ENCODE measurements at regions not wholly inside any gene's neighbourhood (a gene's known extent, or its start where the extent isn't known, plus 50 kb on each side); places are given as distances from the start of the nearest gene placed in this dataset.
"Not testable (repeated sequence)": the region's sequence is repeated elsewhere in the genome, so short reads cannot be mapped to it uniquely, and the experiment has no call there.

GRCh38 chr17:55990332-55991006 is 162.8 kb upstream of the ANKFN1 start:
- H3K4me3 Mint-ChIP-seq = no peak overlapping the region
- no peaks in the 10 kb centered on the region for H3K27me3 Mint-ChIP-seq
- no peaks in the 10 kb centered on the region for H3K36me3 Mint-ChIP-seq (ENCODE audit: low read depth)
- POLR2A ChIA-PET = no interaction called here
- no peak for DNase-seq
- CTCF ChIA-PET = no interaction called here
- peaks cover 10% of the 10 kb centered on the region for H3K9me3 Mint-ChIP-seq
- H3K27ac Mint-ChIP-seq = no peak overlapping the region
- H3K4me1 Mint-ChIP-seq = no peaks in the 10 kb centered on the region

GRCh38 chr17:55996826-55997225 is 156.4 kb upstream of the ANKFN1 start:
- H3K36me3 Mint-ChIP-seq (ENCODE audit: low read depth) = no peaks in the 10 kb centered on the region
- no peak overlapping the region for H3K4me3 Mint-ChIP-seq
- H3K4me1 Mint-ChIP-seq = peaks cover 7% of the 10 kb centered on the region
- POLR2A ChIA-PET = no interaction called here
- peaks cover 18% of the 10 kb centered on the region for H3K9me3 Mint-ChIP-seq
- H3K27me3 Mint-ChIP-seq = peaks cover 3% of the 10 kb centered on the region
- CTCF ChIA-PET = no interaction called here
- no peak for DNase-seq
- H3K27ac Mint-ChIP-seq = no peak overlapping the region

- no peak overlapping the region for H3K4me3 Mint-ChIP-seq
- ChIA-PET CTCF (no interaction called here), POLR2A (no interaction called here)
- peaks cover 3% of the 10 kb centered on the region for H3K27me3 Mint-ChIP-seq
- peaks cover 7% of the 10 kb centered on the region for H3K4me1 Mint-ChIP-seq
- H3K9me3 Mint-ChIP-seq = peaks cover 13% of the 10 kb centered on the region
- no peaks in the 10 kb centered on the region for H3K36me3 Mint-ChIP-seq (ENCODE audit: low read depth)
- DNase-seq = no peak
- no peak overlapping the region for H3K27ac Mint-ChIP-seq
These were observed 152.9 kb upstream of the ANKFN1 start for GRCh38 chr17:56000411-56000810.

GRCh38 chr17:56002656-56003055 is 150.6 kb upstream of the ANKFN1 start:
- H3K27ac Mint-ChIP-seq; CTCF ChIA-PET; H3K36me3 Mint-ChIP-seq (ENCODE audit: low read depth); H3K27me3 Mint-ChIP-seq; DNase-seq; H3K4me3 Mint-ChIP-seq; POLR2A ChIA-PET; H3K4me1 Mint-ChIP-seq: not testable (repeated sequence)
- H3K9me3 Mint-ChIP-seq = peaks cover 13% of the 10 kb centered on the region

- Mint-ChIP-seq H3K36me3 (ENCODE audit: low read depth) (no peaks in the 10 kb centered on the region), H3K27ac (no peak overlapping the region), H3K9me3 (peaks cover 7% of the 10 kb centered on the region), H3K27me3 (no peaks in the 10 kb centered on the region), H3K4me3 (no peak overlapping the region), H3K4me1 (peaks cover 7% of the 10 kb centered on the region)
- DNase-seq = no peak
- ChIA-PET POLR2A (interaction anchor here (0.6 kb wide), 1 partner anchor 845 kb away, joined by 5 read pairs; no protein-coding TSS in a partner anchor), CTCF (no interaction called here)
These were observed 143.3 kb upstream of the ANKFN1 start for GRCh38 chr17:56009795-56010651.

GRCh38 chr17:56011406-56012131 is 141.7 kb upstream of the ANKFN1 start:
- Mint-ChIP-seq H3K27me3 (peaks cover 2% of the 10 kb centered on the region), H3K4me1 (peaks cover 7% of the 10 kb centered on the region), H3K9me3 (peaks cover 7% of the 10 kb centered on the region), H3K4me3 (no peak overlapping the region), H3K36me3 (ENCODE audit: low read depth) (no peaks in the 10 kb centered on the region), H3K27ac (no peak overlapping the region)
- no peak for DNase-seq
- POLR2A ChIA-PET = no interaction called here
- CTCF ChIA-PET = no interaction called here

GRCh38 chr17:56018211-56018610 is 135.1 kb upstream of the ANKFN1 start:
- POLR2A ChIA-PET = no interaction called here
- Mint-ChIP-seq H3K4me1 (peaks cover 8% of the 10 kb centered on the region), H3K27me3 (peaks cover 5% of the 10 kb centered on the region), H3K4me3 (no peak overlapping the region), H3K36me3 (ENCODE audit: low read depth) (no peaks in the 10 kb centered on the region), H3K9me3 (peaks cover 4% of the 10 kb centered on the region), H3K27ac (no peak overlapping the region)
- CTCF ChIA-PET = no interaction called here
- no peak for DNase-seq

- Mint-ChIP-seq H3K4me3 (no peak overlapping the region), H3K36me3 (ENCODE audit: low read depth) (no peaks in the 10 kb centered on the region), H3K27ac (no peak overlapping the region), H3K27me3 (peaks cover 5% of the 10 kb centered on the region), H3K4me1 (peaks cover 13% of the 10 kb centered on the region), H3K9me3 (no peaks in the 10 kb centered on the region)
- CTCF ChIA-PET = no interaction called here
- DNase-seq = no peak
- POLR2A ChIA-PET = no interaction called here
These were observed 132.9 kb upstream of the ANKFN1 start for GRCh38 chr17:56020369-56020768.

- peaks cover 6% of the 10 kb centered on the region for H3K27me3 Mint-ChIP-seq
- CTCF ChIA-PET = interaction anchor here (1.0 kb wide), 1 partner anchor 18 kb away, joined by 5 read pairs; no protein-coding TSS in a partner anchor
- POLR2A ChIA-PET = no interaction called here
These were observed 131.5 kb upstream of the ANKFN1 start for GRCh38 chr17:56021681-56022190.

GRCh38 chr17:56023851-56024250 is 129.4 kb upstream of the ANKFN1 start:
- Mint-ChIP-seq H3K4me3 (no peak overlapping the region), H3K9me3 (no peaks in the 10 kb centered on the region), H3K27me3 (peaks cover 6% of the 10 kb centered on the region), H3K4me1 (peaks cover 13% of the 10 kb centered on the region), H3K27ac (no peak overlapping the region), H3K36me3 (ENCODE audit: low read depth) (no peaks in the 10 kb centered on the region)
- DNase-seq = no peak
- POLR2A ChIA-PET = no interaction called here
- CTCF ChIA-PET = no interaction called here

More at GRCh38 chr17:56021681-56022190, 131.5 kb upstream of the ANKFN1 start:
- H3K9me3 Mint-ChIP-seq = no peaks in the 10 kb centered on the region
- no peaks in the 10 kb centered on the region for H3K36me3 Mint-ChIP-seq (ENCODE audit: low read depth)
- no peak overlapping the region for H3K27ac Mint-ChIP-seq
- H3K4me1 Mint-ChIP-seq = peaks cover 13% of the 10 kb centered on the region
- no peak overlapping the region for H3K4me3 Mint-ChIP-seq
- DNase-seq = no peak

GRCh38 chr17:56026915-56027314 is 126.4 kb upstream of the ANKFN1 start:
- no peak overlapping the region for H3K27ac Mint-ChIP-seq
- H3K4me3 Mint-ChIP-seq = no peak overlapping the region
- no peaks in the 10 kb centered on the region for H3K36me3 Mint-ChIP-seq (ENCODE audit: low read depth)
- CTCF ChIA-PET = no interaction called here
- H3K27me3 Mint-ChIP-seq = peaks cover 10% of the 10 kb centered on the region
- H3K4me1 Mint-ChIP-seq = peaks cover 9% of the 10 kb centered on the region
- POLR2A ChIA-PET = no interaction called here
- DNase-seq = no peak
- H3K9me3 Mint-ChIP-seq = no peaks in the 10 kb centered on the region

GRCh38 chr17:56028837-56029236 is 124.4 kb upstream of the ANKFN1 start:
- H3K27me3 Mint-ChIP-seq = peaks cover 16% of the 10 kb centered on the region
- H3K4me3 Mint-ChIP-seq = no peak overlapping the region
- POLR2A ChIA-PET = no interaction called here
- no peak overlapping the region for H3K27ac Mint-ChIP-seq
- CTCF ChIA-PET = no interaction called here
- H3K36me3 Mint-ChIP-seq (ENCODE audit: low read depth) = no peaks in the 10 kb centered on the region
- H3K9me3 Mint-ChIP-seq = no peaks in the 10 kb centered on the region
- no peak for DNase-seq
- peaks cover 6% of the 10 kb centered on the region for H3K4me1 Mint-ChIP-seq

GRCh38 chr17:56030009-56030624 is 123.2 kb upstream of the ANKFN1 start:
- peaks cover 2% of the 10 kb centered on the region for H3K4me1 Mint-ChIP-seq
- CTCF ChIA-PET = no interaction called here
- POLR2A ChIA-PET = no interaction called here
- no peak overlapping the region for H3K4me3 Mint-ChIP-seq
- no peak for DNase-seq
- H3K27ac Mint-ChIP-seq = no peak overlapping the region
- no peaks in the 10 kb centered on the region for H3K36me3 Mint-ChIP-seq (ENCODE audit: low read depth)
- H3K9me3 Mint-ChIP-seq = no peaks in the 10 kb centered on the region
- H3K27me3 Mint-ChIP-seq = peaks cover 16% of the 10 kb centered on the region

Data from activated CD4-positive, alpha-beta T cell treated with anti-CD3 and anti-CD28 coated beads, Interleukin-2, amount 10 ng/mL, durations not matched to agents 7 days and 5 days (primary cell).